Right atrium auricular region (tissue), 2 donors: ENCODE measurements at regions not wholly inside any gene's neighbourhood (a gene's known extent, or its start where the extent isn't known, plus 50 kb on each side); places are given as distances from the start of the nearest gene placed in this dataset.

Source experiments
- DNase-seq: peaks from one replicate; pipeline ENCODE4 v3.0.0-alpha.2; 2019; ENCODE audit warnings: low spot score
- H3K27ac ChIP-seq, 2 donors: fragments of 200-600 bp; sonication (generic); 1 replicate in 1 of 2; 2 replicates in 1 of 2; pipeline ENCODE4 v1.5.1; 2016 to 2019
- H3K27me3 ChIP-seq, 2 donors: fragments of 200-600 bp; sonication (generic); one replicate each; pipeline versions ENCODE4 v1.5.1 to v1.6.0; 2017 to 2019
- H3K36me3 ChIP-seq: fragments of 200-600 bp; sonication (generic); one replicate; pipeline ENCODE4 v1.5.1; 2016
- H3K4me1 ChIP-seq, 2 donors: fragments of 200-600 bp; sonication (generic); one replicate each; pipeline versions ENCODE4 v1.5.1 to v1.6.0; 2017 to 2019
- H3K4me3 ChIP-seq, 2 donors: fragments of 200-600 bp; sonication (generic); 1 replicate in 1 of 2; 2 replicates in 1 of 2; pipeline ENCODE4 v1.5.1; 2017 to 2019; ENCODE audit warnings: mild to moderate bottlenecking in 1 of 2, moderate library complexity in 1 of 2
- H3K9me3 ChIP-seq, 2 donors: fragments of 200-600 bp; sonication (generic); one replicate each; pipeline ENCODE4 v1.5.1; 2019
- TF ChIP-seq, protein P1 (sequence below), 2 donors: fragments of 200-600 bp; sonication (generic); IDR thresholded peaks; one replicate each; pipeline ENCODE4 v1.5.1; 2019; ENCODE audit warnings: antibody characterized with exemption in 2 of 2

DNA sequence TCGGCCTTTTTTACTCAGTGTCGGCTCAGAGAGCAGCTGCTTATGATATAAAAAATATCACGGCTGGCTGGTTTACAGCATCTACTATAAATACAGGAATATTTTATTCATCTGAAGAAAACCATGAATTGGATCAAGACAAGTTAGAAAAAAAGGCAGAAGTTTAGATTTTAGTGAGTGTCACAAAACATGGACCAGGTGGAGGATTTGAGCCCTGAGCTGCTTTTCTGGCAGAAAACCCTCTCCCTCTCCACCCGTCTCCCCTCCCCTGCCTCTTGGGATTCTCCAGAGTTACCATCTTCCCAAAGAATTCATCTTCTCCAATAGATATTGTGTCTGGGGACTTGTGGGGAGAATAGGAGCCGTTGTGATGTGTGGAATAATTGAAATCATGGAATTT lies 142.8 kb upstream of the RAI2 start:
- no peaks in the 10 kb centered on the region for H3K27me3 ChIP-seq
- TF ChIP-seq, protein P1, sequence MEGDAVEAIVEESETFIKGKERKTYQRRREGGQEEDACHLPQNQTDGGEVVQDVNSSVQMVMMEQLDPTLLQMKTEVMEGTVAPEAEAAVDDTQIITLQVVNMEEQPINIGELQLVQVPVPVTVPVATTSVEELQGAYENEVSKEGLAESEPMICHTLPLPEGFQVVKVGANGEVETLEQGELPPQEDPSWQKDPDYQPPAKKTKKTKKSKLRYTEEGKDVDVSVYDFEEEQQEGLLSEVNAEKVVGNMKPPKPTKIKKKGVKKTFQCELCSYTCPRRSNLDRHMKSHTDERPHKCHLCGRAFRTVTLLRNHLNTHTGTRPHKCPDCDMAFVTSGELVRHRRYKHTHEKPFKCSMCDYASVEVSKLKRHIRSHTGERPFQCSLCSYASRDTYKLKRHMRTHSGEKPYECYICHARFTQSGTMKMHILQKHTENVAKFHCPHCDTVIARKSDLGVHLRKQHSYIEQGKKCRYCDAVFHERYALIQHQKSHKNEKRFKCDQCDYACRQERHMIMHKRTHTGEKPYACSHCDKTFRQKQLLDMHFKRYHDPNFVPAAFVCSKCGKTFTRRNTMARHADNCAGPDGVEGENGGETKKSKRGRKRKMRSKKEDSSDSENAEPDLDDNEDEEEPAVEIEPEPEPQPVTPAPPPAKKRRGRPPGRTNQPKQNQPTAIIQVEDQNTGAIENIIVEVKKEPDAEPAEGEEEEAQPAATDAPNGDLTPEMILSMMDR (IDR thresholded peaks at IDR 0.05) = no peak
- H3K36me3 ChIP-seq = no peaks in the 10 kb centered on the region

DNA sequence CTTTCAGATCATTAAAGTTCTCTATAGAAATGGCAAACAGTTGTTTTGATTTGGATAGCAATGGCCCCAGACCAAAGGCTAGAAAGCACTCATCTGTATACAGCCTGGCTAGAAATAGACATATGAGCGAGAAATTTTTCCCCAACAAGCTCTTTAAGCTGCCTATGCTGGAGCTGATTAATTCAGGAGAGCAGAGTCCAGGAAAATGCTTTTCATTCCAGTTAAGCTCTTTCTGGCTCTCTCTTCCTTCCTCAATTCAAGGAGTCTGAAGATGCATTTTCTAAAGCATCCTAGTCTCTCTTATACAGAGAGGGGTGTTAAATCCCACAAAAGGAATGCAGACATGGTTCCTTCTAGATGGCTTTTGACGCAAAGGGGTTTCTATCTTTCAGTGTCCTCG lies 141.7 kb upstream of the RAI2 start:
- Histone ChIP-seq H3K4me3 (no peak overlapping the region), H3K27ac (no peak overlapping the region), H3K36me3 (no peaks in the 10 kb centered on the region), H3K4me1 (no peaks in the 10 kb centered on the region), H3K27me3 (no peaks in the 10 kb centered on the region), H3K9me3 (no peaks in the 10 kb centered on the region)
- DNase-seq = no peak
- TF ChIP-seq, protein P1 (IDR thresholded peaks at IDR 0.05) = no peak

More for the DNA sequence above, 142.8 kb upstream of the RAI2 start:
- H3K4me1 ChIP-seq = no peaks in the 10 kb centered on the region
- no peaks in the 10 kb centered on the region for H3K9me3 ChIP-seq
- no peak overlapping the region for H3K4me3 ChIP-seq
- no peak for DNase-seq
- no peak overlapping the region for H3K27ac ChIP-seq

DNA sequence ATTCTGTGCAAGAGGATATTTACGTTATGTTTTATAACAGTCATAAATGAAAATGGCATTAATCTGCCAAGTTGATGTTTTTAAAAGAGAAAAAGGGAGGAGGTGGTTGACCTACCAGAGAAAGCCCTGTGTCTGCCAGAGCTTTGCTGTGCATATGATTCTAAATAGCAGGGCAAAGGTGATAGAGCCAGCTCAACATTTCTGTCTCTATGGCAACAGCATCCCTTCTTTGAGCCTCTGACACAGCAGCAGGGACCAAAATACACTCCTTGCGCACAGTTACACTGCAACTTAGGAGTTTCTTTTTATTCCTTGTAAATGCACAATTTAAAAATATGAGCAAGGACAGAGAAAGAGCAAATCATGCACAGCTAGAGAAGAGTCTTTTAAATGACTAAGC lies 133.3 kb upstream of the RAI2 start:
- Histone ChIP-seq H3K36me3 (no peaks in the 10 kb centered on the region), H3K4me3 (no peak overlapping the region), H3K9me3 (no peaks in the 10 kb centered on the region), H3K4me1 (no peaks in the 10 kb centered on the region), H3K27ac (no peak overlapping the region), H3K27me3 (no peaks in the 10 kb centered on the region)
- TF ChIP-seq, protein P1 (IDR thresholded peaks at IDR 0.05) = no peak
- DNase-seq = no peak

DNA sequence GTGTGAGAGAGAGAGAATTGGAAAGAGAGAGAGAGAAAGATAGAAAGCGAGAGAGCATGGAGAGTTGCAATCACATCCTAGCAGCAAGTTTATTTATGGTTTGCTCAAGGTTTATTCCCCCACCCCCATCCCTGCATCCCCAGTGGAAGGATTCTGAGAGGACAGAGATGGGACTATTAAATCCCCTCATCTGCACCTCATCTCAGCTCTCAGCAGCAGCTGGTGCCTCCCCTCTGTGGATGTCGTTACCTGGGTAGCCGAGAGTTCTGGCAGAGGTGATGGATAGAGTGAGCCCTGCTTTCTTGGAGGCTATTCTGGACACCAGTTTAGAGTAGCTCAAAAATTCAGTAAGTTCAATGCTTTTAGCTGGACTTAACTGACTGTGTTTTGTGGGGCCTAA lies 132.0 kb upstream of the RAI2 start:
- Histone ChIP-seq H3K36me3 (no peaks in the 10 kb centered on the region), H3K27ac (no peak overlapping the region), H3K4me3 (no peak overlapping the region)

DNA sequence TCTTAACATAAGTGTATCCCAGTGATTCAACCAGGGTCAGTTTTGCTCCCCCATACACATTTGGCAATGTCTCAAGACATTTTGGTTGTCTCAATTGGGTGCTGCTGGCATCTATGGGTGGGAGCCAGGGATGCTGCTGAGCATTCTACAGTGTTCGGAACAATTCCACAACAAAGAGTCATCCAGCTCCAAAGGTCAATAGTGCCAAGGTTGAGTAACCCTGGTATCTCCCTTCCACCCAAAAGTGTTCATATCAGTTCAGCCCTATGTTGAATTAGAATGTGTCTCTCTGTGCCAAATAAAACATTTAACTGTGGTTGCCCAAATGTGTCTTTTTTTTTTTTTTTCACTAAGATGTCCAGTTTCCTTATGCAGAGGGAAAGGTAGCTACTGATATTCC lies 129.4 kb upstream of the RAI2 start:
- TF ChIP-seq, protein P1 (IDR thresholded peaks at IDR 0.05) = no peak
- Histone ChIP-seq H3K4me3 (no peak overlapping the region), H3K27me3 (no peaks in the 10 kb centered on the region), H3K27ac (no peak overlapping the region), H3K36me3 (no peaks in the 10 kb centered on the region), H3K4me1 (no peaks in the 10 kb centered on the region), H3K9me3 (no peaks in the 10 kb centered on the region)
- no peak for DNase-seq

More for the DNA sequence above, 132.0 kb upstream of the RAI2 start:
- no peaks in the 10 kb centered on the region for H3K9me3 ChIP-seq
- H3K27me3 ChIP-seq = no peaks in the 10 kb centered on the region
- TF ChIP-seq, protein P1 (IDR thresholded peaks at IDR 0.05) = no peak
- no peak for DNase-seq
- no peaks in the 10 kb centered on the region for H3K4me1 ChIP-seq

DNA sequence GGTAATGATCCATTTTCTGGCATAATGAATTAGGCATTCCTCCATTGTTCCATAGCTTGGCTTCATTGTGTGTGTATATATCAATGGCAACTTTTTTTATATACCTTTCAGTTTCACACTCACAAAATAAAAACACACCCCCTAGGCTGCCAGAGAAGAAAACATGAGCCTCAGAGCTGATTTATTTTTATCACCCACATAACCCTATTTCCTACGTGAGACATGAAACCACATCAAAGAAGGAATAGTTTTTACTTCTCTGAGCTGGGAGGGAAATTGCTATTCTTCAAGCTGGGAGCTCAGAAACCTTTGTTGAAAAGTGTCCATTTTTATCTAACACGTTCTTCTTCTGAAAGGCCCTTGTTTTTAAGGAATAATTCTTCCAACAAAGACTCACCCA lies 126.7 kb upstream of the RAI2 start:
- TF ChIP-seq, protein P1 (IDR thresholded peaks at IDR 0.05) = no peak
- Histone ChIP-seq H3K27me3 (no peaks in the 10 kb centered on the region), H3K36me3 (no peaks in the 10 kb centered on the region), H3K4me1 (no peaks in the 10 kb centered on the region), H3K4me3 (no peak overlapping the region), H3K27ac (no peak overlapping the region), H3K9me3 (peaks cover 0 to 4% of the 10 kb centered on the region in 2 donors)
- DNase-seq = no peak
